GM21576 (cell line): ENCODE measurements at regions not wholly inside any gene's neighbourhood (a gene's known extent, or its start where the extent isn't known, plus 50 kb on each side); places are given as distances from the start of the nearest gene placed in this dataset.
"Not testable (repeated sequence)": the region's sequence is repeated elsewhere in the genome, so short reads cannot be mapped to it uniquely, and the experiment has no call there.

ENCODE experiments used
- ATAC-seq: cut with Tn5 transposase; IDR thresholded peaks from one replicate; pipeline ENCODE4 v1.9.1; 2021; ENCODE audit warnings: mild to moderate bottlenecking, moderate library complexity; ENCODE audit not compliant: unreplicated experiment

DNA sequence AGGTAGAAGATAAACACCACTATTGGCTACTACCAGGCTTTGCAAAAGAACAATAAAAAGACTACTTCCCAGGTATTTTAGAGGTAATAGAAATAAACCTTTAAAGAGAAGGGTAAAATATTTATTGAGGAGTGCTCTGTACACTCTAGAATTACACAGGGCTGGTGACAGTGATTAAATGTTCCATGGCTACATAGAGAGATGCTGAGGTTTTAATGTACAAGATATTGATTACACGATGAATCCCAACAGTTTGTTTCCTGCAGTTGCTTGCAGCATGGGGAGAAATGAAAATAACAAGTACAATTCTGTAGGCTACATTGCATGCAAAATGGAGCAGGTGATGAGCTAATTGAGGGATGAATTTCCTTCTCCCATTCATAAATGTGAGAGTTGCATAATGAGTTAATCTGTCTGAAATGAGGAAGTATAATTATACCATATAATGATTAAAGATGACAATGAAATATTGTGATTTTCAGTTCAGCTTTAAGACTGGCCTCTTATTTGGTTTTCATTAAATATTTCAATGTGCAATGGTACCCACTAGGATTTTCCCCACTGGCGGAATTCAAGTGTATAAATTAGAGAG is 266.1 kb downstream of the SOCS6 start:
- ATAC-seq = no peak

- ATAC-seq = no peak
Measured at GRCh38 chr18:70553936-70554260, 265.1 kb downstream of the SOCS6 start.

DNA sequence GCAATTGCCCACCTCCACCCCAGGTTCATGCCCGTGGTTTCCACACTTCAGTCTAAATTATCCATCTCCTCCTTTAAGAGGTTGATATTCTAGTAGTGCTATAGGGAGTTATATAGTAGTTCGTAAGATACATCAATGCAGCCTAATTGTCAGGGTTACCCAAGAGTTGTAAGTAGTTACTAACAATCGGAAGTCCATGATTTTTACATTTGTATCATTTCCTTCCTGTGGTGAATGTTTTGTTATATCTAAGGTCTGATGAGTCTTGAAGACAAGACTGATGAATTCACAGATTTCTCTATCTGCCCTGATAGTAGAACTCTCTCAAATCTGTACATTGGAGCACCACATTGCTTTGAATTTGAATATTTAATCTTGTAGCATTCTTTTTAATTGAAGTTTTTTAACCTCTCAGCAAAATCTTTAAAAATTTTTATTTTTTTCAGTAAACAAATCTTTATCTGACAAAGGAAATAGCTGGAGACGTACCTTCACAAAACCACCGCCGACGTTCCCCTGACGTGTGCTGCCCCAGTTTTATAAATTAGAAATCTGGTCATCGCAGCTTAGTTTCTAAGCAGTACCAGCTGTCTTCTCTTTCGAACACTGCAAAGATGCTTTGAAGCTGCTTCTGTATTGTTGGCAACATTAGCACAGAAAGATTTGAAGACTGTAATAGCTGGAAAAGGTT is 264.5 kb downstream of the SOCS6 start:
- ATAC-seq = no peak

DNA sequence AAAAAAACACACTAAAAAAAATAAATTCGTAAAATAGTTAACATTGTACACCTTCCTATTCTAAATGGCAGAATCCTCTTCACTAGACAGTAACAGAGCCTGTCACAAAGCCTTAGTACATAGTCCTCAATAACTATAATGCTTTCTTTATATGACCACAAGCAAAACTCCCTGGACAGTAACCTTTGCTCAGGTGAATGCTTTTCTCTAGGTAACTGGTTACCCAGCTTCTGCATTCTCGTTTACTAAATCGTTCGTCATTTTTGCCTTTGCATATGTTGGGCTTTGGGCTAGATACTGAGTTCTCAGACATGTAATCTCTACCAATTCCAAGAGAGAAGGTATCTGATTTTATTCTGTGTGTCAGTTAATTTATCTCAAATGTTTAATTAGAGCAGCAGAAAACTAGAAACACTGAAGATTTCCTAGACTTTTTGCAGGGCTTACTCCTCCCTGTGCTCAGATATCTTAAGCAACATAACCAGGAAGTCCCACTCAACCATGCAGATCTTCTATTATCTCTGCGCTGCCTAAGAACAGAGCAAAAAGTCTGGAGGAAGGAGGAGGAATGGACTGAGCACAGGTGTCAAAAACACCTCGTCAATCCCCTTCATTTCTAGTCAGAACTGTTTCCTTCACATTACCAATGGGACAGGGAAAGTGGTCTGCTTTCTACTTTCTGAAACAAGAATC is 247.7 kb downstream of the SOCS6 start:
- no peak for ATAC-seq

- no peak for ATAC-seq
Measured at GRCh38 chr18:70535041-70535440, 246.2 kb downstream of the SOCS6 start.

- not testable (repeated sequence) for ATAC-seq
Measured at GRCh38 chr18:70525322-70525721, 236.5 kb downstream of the SOCS6 start.

GRCh38 chr18:70523792-70524182 is 234.9 kb downstream of the SOCS6 start:
- no peak for ATAC-seq

- ATAC-seq = no peak
Measured at GRCh38 chr18:70523035-70523791, 234.4 kb downstream of the SOCS6 start.

- no peak for ATAC-seq
Measured at GRCh38 chr18:70522183-70522680, 233.4 kb downstream of the SOCS6 start.

DNA sequence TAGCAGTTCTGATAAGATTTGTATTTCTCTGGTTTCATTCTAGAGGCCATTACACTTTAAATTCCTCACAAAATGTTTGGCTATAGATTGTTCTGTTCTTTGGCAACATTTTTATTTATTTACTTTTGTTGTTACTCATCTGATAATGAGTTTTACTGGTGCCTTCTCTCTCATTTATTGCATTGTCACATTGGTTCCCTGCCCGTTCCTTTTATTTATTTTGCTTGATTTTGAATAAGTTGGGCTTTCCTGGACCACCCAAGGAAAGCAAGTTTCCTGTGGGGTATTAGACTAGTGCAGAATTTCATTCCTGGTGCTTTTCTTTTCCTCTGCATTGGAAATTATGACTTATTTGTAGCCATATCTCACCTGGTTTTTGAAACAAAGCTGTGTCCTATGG is 232.0 kb downstream of the SOCS6 start:
- no peak for ATAC-seq

- no peak for ATAC-seq
Measured at GRCh38 chr18:70513502-70514171, 224.8 kb downstream of the SOCS6 start.

DNA sequence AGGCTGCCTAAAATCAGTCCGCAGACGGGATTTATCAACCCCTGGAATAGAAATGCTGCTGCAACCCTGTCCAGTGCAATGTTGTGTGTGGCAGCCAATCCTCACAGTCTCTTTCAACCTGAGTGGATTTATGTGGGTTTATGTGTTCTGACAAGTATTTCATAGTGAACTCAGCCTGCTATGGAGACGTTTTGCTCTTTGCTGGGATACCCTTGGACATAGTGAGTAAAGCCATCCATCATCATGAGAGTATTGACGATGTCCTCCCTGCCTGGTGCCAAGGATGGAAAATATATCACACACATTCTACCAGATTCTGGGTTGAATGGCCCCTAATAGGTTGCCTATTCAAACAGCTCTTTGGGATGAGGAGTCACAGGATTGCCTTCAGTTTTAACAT is 219.1 kb downstream of the SOCS6 start:
- ATAC-seq = no peak

GRCh38 chr18:70506511-70506910 is 217.7 kb downstream of the SOCS6 start:
- no peak for ATAC-seq

GRCh38 chr18:70503060-70503459 is 214.2 kb downstream of the SOCS6 start:
- no peak for ATAC-seq

DNA sequence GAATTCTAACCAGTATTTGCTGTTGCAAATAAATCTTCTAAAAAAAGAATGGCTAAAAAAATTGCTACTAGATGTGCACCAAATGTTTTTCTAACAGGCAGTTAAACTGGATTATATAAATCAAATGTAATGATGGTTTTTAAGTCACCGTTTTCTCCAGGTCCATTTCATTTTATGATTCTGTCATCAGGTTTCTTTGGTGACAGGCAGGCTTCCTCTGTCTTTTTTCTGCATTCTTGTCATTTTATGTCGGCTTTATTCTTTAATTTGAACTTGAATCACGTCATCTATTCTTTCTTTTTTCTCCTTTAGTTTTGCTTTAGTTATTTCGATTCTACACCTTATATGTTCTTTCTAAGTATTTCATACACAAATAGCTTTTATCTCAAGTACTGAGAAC is 212.5 kb downstream of the SOCS6 start:
- ATAC-seq = no peak

- no peak for ATAC-seq
Measured at GRCh38 chr18:70500748-70501147, 211.9 kb downstream of the SOCS6 start.

- ATAC-seq = no peak
Measured at GRCh38 chr18:70499218-70499691, 210.4 kb downstream of the SOCS6 start.

- no peak for ATAC-seq
Measured at GRCh38 chr18:70496353-70497294, 207.8 kb downstream of the SOCS6 start.

- no peak for ATAC-seq
Measured at GRCh38 chr18:70494524-70494923, 205.7 kb downstream of the SOCS6 start.

DNA sequence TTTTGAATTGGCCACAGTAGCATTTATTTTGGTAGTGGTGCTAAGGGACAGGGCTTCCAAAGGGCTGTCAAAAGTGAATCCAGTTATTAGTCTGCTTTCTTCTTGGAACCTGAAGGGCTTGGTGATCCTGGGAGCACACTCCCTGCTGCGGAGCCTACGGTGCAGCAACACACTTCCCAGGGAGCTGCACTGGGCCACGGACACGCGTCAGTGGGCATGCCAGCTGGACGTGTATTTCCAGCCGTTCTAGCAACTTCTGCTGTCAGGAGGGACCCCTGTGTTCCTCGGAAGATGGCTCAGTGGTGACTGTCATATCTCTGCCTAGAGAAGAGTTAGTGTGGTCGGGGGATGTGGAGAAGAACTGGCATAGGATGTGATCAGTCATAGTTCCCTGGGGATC is 204.6 kb downstream of the SOCS6 start:
- ATAC-seq = no peak
